ENCODE measurements at regions not wholly inside any gene's neighbourhood (a gene's known extent, or its start where the extent isn't known, plus 50 kb on each side); places are given as distances from the start of the nearest gene placed in this dataset.

- DNase-seq (ENCODE audit: low read depth in 4 of 4, low spot score in 3 of 4): no peak
Observed at GRCh38 chr1:232223183-232223708, 406.7 kb downstream of the SIPA1L2 start.

- DNase-seq (ENCODE audit: low read depth in 4 of 4, low spot score in 3 of 4): no peak
Observed at GRCh38 chr1:232222614-232223013, 407.3 kb downstream of the SIPA1L2 start.

- DNase-seq (ENCODE audit: low read depth in 4 of 4, low spot score in 3 of 4): no peak
Observed at GRCh38 chr1:232221802-232222499, 408.0 kb downstream of the SIPA1L2 start.

GRCh38 chr1:232218955-232219865, 410.7 kb downstream of the SIPA1L2 start:
- DNase-seq (ENCODE audit: low read depth in 4 of 4, low spot score in 3 of 4): no peak

- no peak for DNase-seq (ENCODE audit: low read depth in 4 of 4, low spot score in 3 of 4)
Observed at GRCh38 chr1:232213928-232214327, 416.0 kb downstream of the SIPA1L2 start.

- no peak for DNase-seq (ENCODE audit: low read depth in 4 of 4, low spot score in 3 of 4)
Observed at GRCh38 chr1:232212253-232212652, 417.7 kb downstream of the SIPA1L2 start.

- DNase-seq (ENCODE audit: low read depth in 4 of 4, low spot score in 3 of 4): no peak
Observed at GRCh38 chr1:232211149-232211548, 418.8 kb downstream of the SIPA1L2 start.

GRCh38 chr1:232209357-232209756, 420.6 kb downstream of the SIPA1L2 start:
- DNase-seq (ENCODE audit: low read depth in 4 of 4, low spot score in 3 of 4): no peak

- no peak for DNase-seq (ENCODE audit: low read depth in 4 of 4, low spot score in 3 of 4)
Observed at GRCh38 chr1:232207073-232207866, 422.7 kb downstream of the SIPA1L2 start.

GRCh38 chr1:232204269-232204668, 425.7 kb downstream of the SIPA1L2 start:
- no peak for DNase-seq (ENCODE audit: low read depth in 4 of 4, low spot score in 3 of 4)

- DNase-seq (ENCODE audit: low read depth in 4 of 4, low spot score in 3 of 4): no peak
Observed at GRCh38 chr1:232201024-232201423, 428.9 kb downstream of the SIPA1L2 start.

- DNase-seq (ENCODE audit: low read depth in 4 of 4, low spot score in 3 of 4): no peak
Observed at GRCh38 chr1:232196042-232196441, 433.9 kb downstream of the SIPA1L2 start.

- DNase-seq (ENCODE audit: low read depth in 4 of 4, low spot score in 3 of 4): no peak
Observed at GRCh38 chr1:232194424-232194823, 435.5 kb downstream of the SIPA1L2 start.

GRCh38 chr1:232193451-232193783, 436.5 kb downstream of the SIPA1L2 start:
- no peak for DNase-seq (ENCODE audit: low read depth in 4 of 4, low spot score in 3 of 4)

GRCh38 chr1:232192781-232193450, 437.0 kb downstream of the SIPA1L2 start:
- DNase-seq (ENCODE audit: low read depth in 4 of 4, low spot score in 3 of 4): no peak

- no peak for DNase-seq (ENCODE audit: low read depth in 4 of 4, low spot score in 3 of 4)
Observed at GRCh38 chr1:232191560-232191959, 438.4 kb downstream of the SIPA1L2 start.

GRCh38 chr1:232188318-232188717, 441.6 kb downstream of the SIPA1L2 start:
- DNase-seq (ENCODE audit: low read depth in 4 of 4, low spot score in 3 of 4): no peak

GRCh38 chr1:232186931-232187330, 443.0 kb downstream of the SIPA1L2 start:
- no peak for DNase-seq (ENCODE audit: low read depth in 4 of 4, low spot score in 3 of 4)

GRCh38 chr1:232184561-232185530, 445.1 kb downstream of the SIPA1L2 start:
- no peak for DNase-seq (ENCODE audit: low read depth in 4 of 4, low spot score in 3 of 4)
